ENCODE measurements at regions not wholly inside any gene's neighbourhood (a gene's known extent, or its start where the extent isn't known, plus 50 kb on each side); places are given as distances from the start of the nearest gene placed in this dataset.

GRCh38 chr9:14421291-14421690 is 107.3 kb upstream of the NFIB start:
- Histone ChIP-seq H3K4me1 (no peaks in the 10 kb centered on the region), H3K4me2 (ENCODE audit: low read length) (no peak overlapping the region), H3K27ac (no peak overlapping the region), H3K36me3 (ENCODE audit: control insufficient read depth, insufficient read depth, low read length) (no peaks in the 10 kb centered on the region), H3K27me3 (ENCODE audit: control insufficient read depth, insufficient read depth, low read length) (no peaks in the 10 kb centered on the region), H3K4me3 (ENCODE audit: low read depth, low read length) (no peak overlapping the region), H3K79me2 (no peaks in the 10 kb centered on the region), H3K9me3 (ENCODE audit: control insufficient read depth, low read length) (no peaks in the 10 kb centered on the region), H3K9ac (no peak overlapping the region), H2AFZ (no peak overlapping the region)
- TF ChIP-seq, protein P1, sequence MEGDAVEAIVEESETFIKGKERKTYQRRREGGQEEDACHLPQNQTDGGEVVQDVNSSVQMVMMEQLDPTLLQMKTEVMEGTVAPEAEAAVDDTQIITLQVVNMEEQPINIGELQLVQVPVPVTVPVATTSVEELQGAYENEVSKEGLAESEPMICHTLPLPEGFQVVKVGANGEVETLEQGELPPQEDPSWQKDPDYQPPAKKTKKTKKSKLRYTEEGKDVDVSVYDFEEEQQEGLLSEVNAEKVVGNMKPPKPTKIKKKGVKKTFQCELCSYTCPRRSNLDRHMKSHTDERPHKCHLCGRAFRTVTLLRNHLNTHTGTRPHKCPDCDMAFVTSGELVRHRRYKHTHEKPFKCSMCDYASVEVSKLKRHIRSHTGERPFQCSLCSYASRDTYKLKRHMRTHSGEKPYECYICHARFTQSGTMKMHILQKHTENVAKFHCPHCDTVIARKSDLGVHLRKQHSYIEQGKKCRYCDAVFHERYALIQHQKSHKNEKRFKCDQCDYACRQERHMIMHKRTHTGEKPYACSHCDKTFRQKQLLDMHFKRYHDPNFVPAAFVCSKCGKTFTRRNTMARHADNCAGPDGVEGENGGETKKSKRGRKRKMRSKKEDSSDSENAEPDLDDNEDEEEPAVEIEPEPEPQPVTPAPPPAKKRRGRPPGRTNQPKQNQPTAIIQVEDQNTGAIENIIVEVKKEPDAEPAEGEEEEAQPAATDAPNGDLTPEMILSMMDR (IDR thresholded peaks at IDR 0.05), result no peak

DNA sequence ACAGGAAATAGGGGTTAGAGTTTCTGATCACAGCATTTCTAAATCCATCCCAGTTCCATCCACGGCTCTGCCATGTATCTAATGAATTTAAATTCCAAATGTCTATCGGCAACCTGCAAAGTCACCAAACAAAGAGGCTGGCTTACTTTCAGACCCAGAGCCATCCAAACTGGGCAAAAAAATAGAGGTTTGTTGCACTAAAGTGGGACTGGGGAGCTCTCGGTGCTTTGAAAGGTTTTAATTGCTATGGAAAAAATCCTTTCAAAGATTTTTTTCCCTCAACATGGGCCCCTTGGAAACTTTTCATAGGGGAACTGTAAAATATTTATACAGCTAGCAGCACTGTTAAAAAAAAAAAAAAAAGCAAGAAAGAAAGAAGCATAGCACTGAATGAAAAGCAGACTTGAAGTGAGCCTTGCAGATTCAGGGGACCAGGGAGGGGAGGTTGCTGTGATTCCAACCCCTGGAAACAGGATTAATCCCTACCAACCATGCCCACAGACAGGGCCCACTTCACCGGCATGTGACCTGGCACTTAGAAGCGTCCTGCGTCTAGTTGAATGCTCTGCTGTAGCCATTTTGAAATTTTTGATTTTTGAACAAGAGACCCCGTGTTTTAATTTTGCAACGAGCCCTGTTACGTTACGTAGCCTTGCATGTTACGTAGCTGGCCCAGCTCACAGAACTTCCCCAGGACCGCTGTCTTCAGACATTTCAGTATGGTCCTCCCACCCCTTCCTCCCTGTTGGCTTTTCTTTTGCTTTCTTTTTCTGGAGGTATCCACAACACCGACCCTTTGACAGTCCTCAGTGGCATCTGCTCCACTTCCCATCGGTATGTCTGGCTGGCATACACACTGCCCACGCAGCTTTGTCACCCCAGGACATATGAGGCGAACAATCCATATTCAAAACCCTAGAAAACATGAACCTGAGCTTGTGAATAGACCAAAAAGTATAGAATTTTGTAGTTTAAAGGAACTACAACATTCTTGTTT is 105.3 kb upstream of the NFIB start:
- Histone ChIP-seq H2AFZ (no peak overlapping the region), H3K27ac (no peak overlapping the region), H3K36me3 (ENCODE audit: control insufficient read depth, insufficient read depth, low read length) (no peaks in the 10 kb centered on the region), H3K79me2 (no peaks in the 10 kb centered on the region), H3K9ac (no peak overlapping the region), H3K4me2 (ENCODE audit: low read length) (no peak overlapping the region), H3K4me3 (ENCODE audit: low read depth, low read length) (no peak overlapping the region), H3K27me3 (ENCODE audit: control insufficient read depth, insufficient read depth, low read length) (no peaks in the 10 kb centered on the region), H3K9me3 (ENCODE audit: control insufficient read depth, low read length) (no peaks in the 10 kb centered on the region), H3K4me1 (no peaks in the 10 kb centered on the region)
- TF ChIP-seq, protein P1 (IDR thresholded peaks at IDR 0.05), result no peak

DNA sequence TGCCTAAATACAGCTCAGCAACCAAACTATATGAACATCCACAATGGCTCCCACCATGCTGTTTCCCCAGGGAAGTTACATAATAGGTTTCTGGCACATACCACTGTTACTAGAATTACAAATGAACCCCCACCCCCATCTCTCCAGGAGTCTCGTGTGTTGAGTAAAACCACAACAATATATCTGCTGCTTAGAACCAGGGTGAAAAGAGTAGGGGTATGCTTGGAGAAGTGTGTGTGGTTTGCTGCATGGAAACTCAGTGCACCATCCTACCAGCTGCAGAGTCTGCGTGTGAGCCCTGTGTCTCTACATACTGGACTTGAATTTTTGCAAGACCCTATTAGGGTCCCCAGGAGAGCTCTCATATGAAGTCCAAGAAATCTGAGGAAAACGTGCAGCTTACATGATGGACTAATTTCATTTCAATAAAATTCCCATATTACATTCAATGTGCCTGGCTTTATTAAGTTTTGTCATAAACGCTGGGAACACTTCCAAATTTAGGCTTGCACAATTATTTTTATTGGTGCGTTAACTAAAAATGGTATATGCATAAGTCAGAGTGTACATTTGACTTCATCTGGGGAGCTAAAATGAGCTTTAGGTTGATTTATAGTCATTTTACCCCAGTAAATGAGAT is 104.5 kb upstream of the NFIB start:
- no peaks in the 10 kb centered on the region for H3K27me3 ChIP-seq (ENCODE audit: control insufficient read depth, insufficient read depth, low read length)
- no peak overlapping the region for H3K4me2 ChIP-seq (ENCODE audit: low read length)
- TF ChIP-seq, protein P1 (IDR thresholded peaks at IDR 0.05), result no peak
- H3K4me3 ChIP-seq (ENCODE audit: low read depth, low read length), result no peak overlapping the region
- H3K9ac ChIP-seq, result no peak overlapping the region
- H3K79me2 ChIP-seq, result no peaks in the 10 kb centered on the region
- no peak overlapping the region for H3K27ac ChIP-seq
- no peak overlapping the region for H2AFZ ChIP-seq
- no peaks in the 10 kb centered on the region for H3K36me3 ChIP-seq (ENCODE audit: control insufficient read depth, insufficient read depth, low read length)
- H3K9me3 ChIP-seq (ENCODE audit: control insufficient read depth, low read length), result no peaks in the 10 kb centered on the region
- H3K4me1 ChIP-seq, result no peaks in the 10 kb centered on the region

- H3K4me1 ChIP-seq, result no peaks in the 10 kb centered on the region
- no peaks in the 10 kb centered on the region for H3K9me3 ChIP-seq (ENCODE audit: control insufficient read depth, low read length)
- no peak overlapping the region for H2AFZ ChIP-seq
- no peak overlapping the region for H3K9ac ChIP-seq
- no peaks in the 10 kb centered on the region for H3K36me3 ChIP-seq (ENCODE audit: control insufficient read depth, insufficient read depth, low read length)
- no peak overlapping the region for H3K4me2 ChIP-seq (ENCODE audit: low read length)
- H3K27me3 ChIP-seq (ENCODE audit: control insufficient read depth, insufficient read depth, low read length), result no peaks in the 10 kb centered on the region
- TF ChIP-seq, protein P1 (IDR thresholded peaks at IDR 0.05), result no peak
- no peak overlapping the region for H3K4me3 ChIP-seq (ENCODE audit: low read depth, low read length)
- no peaks in the 10 kb centered on the region for H3K79me2 ChIP-seq
- no peak overlapping the region for H3K27ac ChIP-seq
These were observed 103.3 kb upstream of the NFIB start for GRCh38 chr9:14417237-14417636.
